IMR-90 (cell line): ENCODE measurements at regions not wholly inside any gene's neighbourhood (a gene's known extent, or its start where the extent isn't known, plus 50 kb on each side); places are given as distances from the start of the nearest gene placed in this dataset.

ENCODE experiments used
- ATAC-seq: fragments of 200-7000 bp; cut with Tn5 transposase; 2 replicates; pipeline ENCODE4 v1.9.1; 2020; ENCODE audit warnings: low read depth, mild to moderate bottlenecking, moderate library complexity
- BruUV-seq: library from RNA; stranded (reverse); fragments of 400-500 nt; replicated peaks from 2 replicates; lab custom pipeline; 2021; lab: Mats Ljungman, UMichigan
- CTCF ChIA-PET: fragments of 300-600 bp; formaldehyde crosslinking; extraction: SDS; loops from one replicate; lab custom pipeline; 2021; ENCODE audit warnings: antibody characterized with exemption; lab: Yijun Ruan, JAX
- POLR2A ChIA-PET: fragments of 300-600 bp; sonication (Branson Sonifier 250); formaldehyde crosslinking; loops from one replicate; lab custom pipeline; 2022; ENCODE audit warnings: antibody characterized with exemption; ENCODE audit not compliant: unreplicated experiment; lab: Charles Lee
- DNase-seq: peaks from one replicate; pipeline ENCODE4 v3.0.0; 2013
- H2AFZ ChIP-seq: replicated peaks from 2 replicates; pipeline ENCODE3; 2013; ENCODE audit warnings: low read length, mild to moderate bottlenecking; ENCODE audit not compliant: poor library complexity
- H2AK5ac ChIP-seq: 2 replicates; pipeline ENCODE4 v1.6.1; 2013; ENCODE audit warnings: low read depth, low read length, inconsistent platforms
- H2AK9ac ChIP-seq: replicated peaks from 2 replicates; pipeline ENCODE3; 2013; ENCODE audit warnings: mild to moderate bottlenecking, low read depth, low read length, moderate library complexity; ENCODE audit not compliant: poor library complexity
- H2BK120ac ChIP-seq: 2 replicates; pipeline ENCODE4 v1.6.1; 2013; ENCODE audit warnings: low read depth, low read length, inconsistent platforms
- H2BK15ac ChIP-seq: 3 replicates; pipeline ENCODE4 v1.6.1; 2013; ENCODE audit warnings: low read depth, low read length, inconsistent platforms
- H2BK20ac ChIP-seq: 2 replicates; pipeline ENCODE4 v1.6.1; 2013; ENCODE audit warnings: low read depth, mild to moderate bottlenecking, inconsistent platforms, low read length, moderate library complexity
- H2BK5ac ChIP-seq: 2 replicates; pipeline ENCODE4 v1.6.1; 2013; ENCODE audit warnings: mild to moderate bottlenecking, low read depth, low read length, inconsistent platforms; ENCODE audit not compliant: poor library complexity, severe bottlenecking
- H3K14ac ChIP-seq: replicated peaks from 2 replicates; pipeline ENCODE4 v1.6.1; 2013; ENCODE audit warnings: low read depth, low read length, inconsistent platforms
- H3K18ac ChIP-seq: 2 replicates; pipeline ENCODE4 v1.6.1; 2013; ENCODE audit warnings: low read depth, low read length, control low read depth
- H3K23ac ChIP-seq: 2 replicates; pipeline ENCODE4 v1.6.1; 2013; ENCODE audit warnings: low read depth, low read length, inconsistent platforms
- H3K27ac ChIP-seq: 2 replicates; pipeline ENCODE4 v1.5.1; 2013; ENCODE audit warnings: mild to moderate bottlenecking, control low read depth, low read length; ENCODE audit not compliant: insufficient read depth
- H3K27me3 ChIP-seq: 2 replicates; pipeline ENCODE4 v1.6.1; 2013; ENCODE audit warnings: low read length; ENCODE audit not compliant: control insufficient read depth, insufficient read depth
- H3K36me3 ChIP-seq: 2 replicates; pipeline ENCODE4 v1.6.1; 2013; ENCODE audit warnings: low read length, mixed read lengths; ENCODE audit not compliant: control insufficient read depth, insufficient read depth
- H3K4ac ChIP-seq: 2 replicates; pipeline ENCODE4 v1.6.1; 2013; ENCODE audit warnings: low read depth, low read length, inconsistent platforms
- H3K4me1 ChIP-seq: 2 replicates; pipeline ENCODE4 v1.6.1; 2013; ENCODE audit warnings: low read length, mixed read lengths; ENCODE audit not compliant: control insufficient read depth, insufficient read depth
- H3K4me2 ChIP-seq: 2 replicates; pipeline ENCODE4 v1.6.1; 2013; ENCODE audit warnings: low read depth, mild to moderate bottlenecking, control low read depth, low read length, moderate library complexity
- H3K4me3 ChIP-seq: 2 replicates; pipeline ENCODE4 v1.5.1; 2013; ENCODE audit warnings: low read depth, mild to moderate bottlenecking, control low read depth, low read length, moderate library complexity; ENCODE audit not compliant: insufficient read depth
- H3K56ac ChIP-seq: 2 replicates; pipeline ENCODE4 v1.6.1; 2013; ENCODE audit warnings: low read length, inconsistent platforms; ENCODE audit not compliant: insufficient read depth; ENCODE audit errors: extremely low read depth
- H3K79me1 ChIP-seq, 2 experiments: 2 replicates each; pipeline ENCODE4 v1.6.1; 2013; ENCODE audit warnings: low read length in 2 of 2, inconsistent platforms in 1 of 2, low read depth in 1 of 2
- H3K9ac ChIP-seq: 2 replicates; pipeline ENCODE4 v1.6.1; 2013; ENCODE audit warnings: low read depth, low read length, control low read depth
- H3K9me1 ChIP-seq: 2 replicates; pipeline ENCODE4 v1.6.1; 2013; ENCODE audit warnings: low read length, inconsistent platforms; ENCODE audit not compliant: insufficient read depth
- H3K9me3 ChIP-seq: 2 replicates; pipeline ENCODE4 v1.6.1; 2013; ENCODE audit warnings: low read length; ENCODE audit not compliant: control insufficient read depth, insufficient read depth
- H4K20me1 ChIP-seq: 2 replicates; pipeline ENCODE4 v1.6.1; 2013; ENCODE audit warnings: low read length, inconsistent platforms; ENCODE audit not compliant: insufficient read depth
- H4K5ac ChIP-seq: 2 replicates; pipeline ENCODE4 v1.6.1; 2013; ENCODE audit warnings: mild to moderate bottlenecking, low read depth, low read length, control low read depth
- H4K8ac ChIP-seq, 2 experiments: 2 replicates each; pipeline ENCODE4 v1.6.1; 2013; ENCODE audit warnings: low read depth in 2 of 2, low read length in 2 of 2, control low read depth in 1 of 2, inconsistent platforms in 1 of 2
- H4K91ac ChIP-seq: 2 replicates; pipeline ENCODE4 v1.6.1; 2013; ENCODE audit warnings: low read depth, low read length, inconsistent platforms; ENCODE audit not compliant: insufficient read depth
- BHLHE40 ChIP-seq: fragments of 150-350 bp; IDR thresholded peaks from 2 replicates; pipeline ENCODE4 v1.6.1; 2016; ENCODE audit warnings: mild to moderate bottlenecking, low read depth, low read length
- MAFK ChIP-seq: IDR thresholded peaks from 2 replicates; pipeline ENCODE4 v1.6.1; 2012; ENCODE audit warnings: low read depth, low read length, improper control_type of control experiment
- MXI1 ChIP-seq: IDR thresholded peaks from 2 replicates; pipeline ENCODE4 v1.6.1; 2012; ENCODE audit warnings: low read depth, mild to moderate bottlenecking, low read length, moderate library complexity, borderline replicate concordance
- RAD21 ChIP-seq: IDR thresholded peaks from 2 replicates; pipeline ENCODE4 v1.6.1; 2012; ENCODE audit warnings: low read length, improper control_type of control experiment
- RFX5 ChIP-seq: IDR thresholded peaks from 2 replicates; pipeline ENCODE4 v1.8.0; 2012; ENCODE audit warnings: low read depth, mild to moderate bottlenecking, low read length, moderate library complexity
- WGBS, 2 experiments: methylation state at CpG; one replicate each; pipeline versions ENCODE4 v1.1.5 to v1.1.7; 2013; ENCODE audit warnings: missing lambda C conversion rate in 2 of 2; ENCODE audit not compliant: insufficient read length in 1 of 2; ENCODE audit errors: extremely low coverage in 2 of 2; 5-methylcytosine and 5-hydroxymethylcytosine counted together
- dilution Hi-C: fragments of 300-500 bp; cut with HindIII; formaldehyde crosslinking; loops from one replicate; pipeline ENCODE4 v1.14.3; 2018; ENCODE audit warnings: low sequenced_read_pairs; ENCODE audit not compliant: unreplicated experiment
- in situ Hi-C: fragments of 300-500 bp; cut with MboI; formaldehyde crosslinking; loops from 3 replicates; pipeline ENCODE4 v1.14.3; 2019; ENCODE audit warnings: low sequenced_read_pairs, inconsistent platforms, mixed read lengths
- intact Hi-C: fragments of 100-400 bp; cut with micrococcal nuclease; formaldehyde crosslinking; loops from 2 replicates; pipeline ENCODE4 v1.10.0; 2022

GRCh38 chr15:59834528-59834927, 145.4 kb upstream of the BNIP2 start:
- H4K91ac ChIP-seq = no peak overlapping the region
- no peaks in the 10 kb centered on the region for H3K4me1 ChIP-seq
- H3K27ac ChIP-seq = no peak overlapping the region
- in situ Hi-C loops (no loop called here), dilution Hi-C loops (no loop called here), intact Hi-C loops (no loop called here)
- H3K79me1 ChIP-seq = no peaks in the 10 kb centered on the region
- no peak overlapping the region for H3K56ac ChIP-seq
- H4K8ac ChIP-seq = no peak overlapping the region
- no peak overlapping the region for H3K23ac ChIP-seq
- ATAC-seq = no peak
- ChIA-PET POLR2A (no interaction called here), CTCF (interaction anchor here (0.7 kb wide), 1 partner anchor 13 kb away, joined by 3 read pairs; no protein-coding TSS in a partner anchor)
- H3K4ac ChIP-seq = no peak overlapping the region
- H3K36me3 ChIP-seq = no peaks in the 10 kb centered on the region
- no peaks in the 10 kb centered on the region for H3K9me3 ChIP-seq
- H2AK5ac ChIP-seq = no peak overlapping the region
- TF ChIP-seq MAFK (no peak), RFX5 (no peak), MXI1 (no peak), RAD21 (no peak), BHLHE40 (no peak)
- no peak overlapping the region for H3K4me3 ChIP-seq
- no peak overlapping the region for H2BK20ac ChIP-seq
- H3K9me1 ChIP-seq = no peaks in the 10 kb centered on the region
- WGBS, 2 experiments = no CpG with 5 or more reads among the region's 3 CpGs
- no peak overlapping the region for H4K5ac ChIP-seq
- no peak overlapping the region for H2AFZ ChIP-seq
- no peak for DNase-seq
- no peak overlapping the region for H2AK9ac ChIP-seq
- H3K4me2 ChIP-seq = no peak overlapping the region
- H4K20me1 ChIP-seq = no peaks in the 10 kb centered on the region
- H2BK15ac ChIP-seq = no peak overlapping the region
- H3K27me3 ChIP-seq = no peaks in the 10 kb centered on the region
- no peak overlapping the region for H3K18ac ChIP-seq
- no TSS peak for BruUV-seq
- no peak overlapping the region for H2BK120ac ChIP-seq
- H3K14ac ChIP-seq = no peak overlapping the region
- H2BK5ac ChIP-seq = no peak overlapping the region
- no peak overlapping the region for H3K9ac ChIP-seq
